Neural progenitor cell (in vitro differentiated cells): ENCODE measurements at regions not wholly inside any gene's neighbourhood (a gene's known extent, or its start where the extent isn't known, plus 50 kb on each side); places are given as distances from the start of the nearest gene placed in this dataset.

ENCODE experiments used
- DNase-seq: peaks from one replicate; pipeline ENCODE4 v3.0.0-alpha.2; 2016; ENCODE audit warnings: low spot score
- H2AFZ ChIP-seq: fragments of 200-600 bp; sonication (generic); replicated peaks from 2 replicates; pipeline ENCODE4 v1.6.1; 2016; ENCODE audit warnings: antibody characterized with exemption
- H3F3A ChIP-seq: fragments of 200-600 bp; sonication (generic); 2 replicates; pipeline ENCODE4 v1.6.1; 2016; ENCODE audit warnings: antibody characterized with exemption, low read depth
- H3K27ac ChIP-seq: fragments of 200-600 bp; sonication (generic); 2 replicates; pipeline ENCODE4 v1.5.1; 2016; ENCODE audit warnings: mild to moderate bottlenecking
- H3K27me3 ChIP-seq: fragments of 200-600 bp; sonication (generic); 2 replicates; pipeline ENCODE4 v1.6.1; 2016; ENCODE audit warnings: mild to moderate bottlenecking, moderate library complexity
- H3K36me3 ChIP-seq: fragments of 200-600 bp; sonication (generic); 2 replicates; pipeline ENCODE4 v1.5.1; 2016
- H3K4me1 ChIP-seq: fragments of 200-600 bp; sonication (generic); 2 replicates; pipeline ENCODE4 v1.6.1; 2016; ENCODE audit warnings: mixed run types
- H3K4me2 ChIP-seq: fragments of 200-600 bp; sonication (generic); 2 replicates; pipeline ENCODE4 v1.6.1; 2016
- H3K4me3 ChIP-seq: fragments of 200-600 bp; sonication (generic); 2 replicates; pipeline ENCODE4 v1.5.1; 2016
- H3K79me2 ChIP-seq: fragments of 200-600 bp; sonication (generic); 2 replicates; pipeline ENCODE4 v1.6.1; 2016; ENCODE audit warnings: low read depth
- H3K9ac ChIP-seq: fragments of 200-600 bp; sonication (generic); 2 replicates; pipeline ENCODE4 v1.6.1; 2016
- H3K9me3 ChIP-seq: fragments of 200-600 bp; sonication (generic); 2 replicates; pipeline ENCODE4 v1.5.1; 2016; ENCODE audit warnings: low read depth
- H4K20me1 ChIP-seq: fragments of 200-600 bp; sonication (generic); 2 replicates; pipeline ENCODE4 v1.6.1; 2016; ENCODE audit warnings: low read depth
- H3K27ac Mint-ChIP-seq: 3 replicates; pipeline ENCODE4 v1.8.0; 2021; ENCODE audit warnings: mixed read lengths
- H3K27me3 Mint-ChIP-seq: 2 replicates; pipeline ENCODE4 v1.8.0; 2022; ENCODE audit warnings: low read depth, mild to moderate bottlenecking, inconsistent platforms, moderate library complexity, mixed read lengths; ENCODE audit not compliant: insufficient read depth
- H3K36me3 Mint-ChIP-seq: 3 replicates; pipeline ENCODE4 v1.8.0; 2021; ENCODE audit warnings: mixed read lengths
- H3K4me1 Mint-ChIP-seq: 3 replicates; pipeline ENCODE4 v1.8.0; 2021; ENCODE audit warnings: mixed read lengths
- H3K4me3 Mint-ChIP-seq: 3 replicates; pipeline ENCODE4 v1.8.0; 2021; ENCODE audit warnings: mild to moderate bottlenecking, moderate library complexity, mixed read lengths
- H3K9me3 Mint-ChIP-seq: 3 replicates; pipeline ENCODE4 v1.8.0; 2020; ENCODE audit warnings: mixed read lengths
- EZH2 ChIP-seq: fragments of 200-600 bp; sonication (generic); IDR thresholded peaks from 2 replicates; pipeline ENCODE4 v1.6.1; 2017; ENCODE audit warnings: antibody characterized with exemption, mild to moderate bottlenecking, moderate library complexity
- EZH2phosphoT487 ChIP-seq: fragments of 200-600 bp; sonication (generic); IDR thresholded peaks from 2 replicates; pipeline ENCODE4 v1.6.1; 2017; ENCODE audit warnings: antibody characterized with exemption
- TF ChIP-seq, protein P1 (sequence below): fragments of 200-600 bp; sonication (generic); IDR thresholded peaks from 2 replicates; pipeline ENCODE4 v1.5.1; 2017; ENCODE audit warnings: antibody characterized with exemption, mild to moderate bottlenecking

DNA sequence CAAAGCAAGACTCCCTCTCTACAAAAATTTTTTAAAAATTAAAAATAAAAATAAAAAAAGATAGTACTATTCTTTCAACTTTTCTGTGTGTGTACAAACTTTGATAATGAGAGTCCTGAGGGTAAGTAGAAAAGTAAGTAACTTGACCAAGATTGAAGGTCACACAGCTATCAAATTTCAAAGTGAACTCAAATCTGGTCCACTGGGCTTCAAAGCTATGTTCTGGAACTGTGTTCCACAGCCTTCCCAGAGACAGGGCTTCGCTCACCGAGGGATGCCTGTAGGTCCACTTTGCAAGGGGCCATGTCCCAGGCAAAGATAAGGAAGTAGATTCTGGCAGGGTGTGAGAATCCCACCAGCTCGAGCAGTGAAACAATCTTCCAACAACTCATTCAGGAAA, 56.3 kb upstream of the TNRC6A start:
- no peaks in the 10 kb centered on the region for H3K4me1 ChIP-seq
- Mint-ChIP-seq H3K27ac (no peak overlapping the region), H3K36me3 (peaks cover 2% of the 10 kb centered on the region), H3K4me1 (peaks cover 21% of the 10 kb centered on the region), H3K9me3 (no peaks in the 10 kb centered on the region), H3K27me3 (peaks cover 9% of the 10 kb centered on the region), H3K4me3 (no peak overlapping the region)
- no peak overlapping the region for H3K4me2 ChIP-seq
- H3F3A ChIP-seq = no peaks in the 10 kb centered on the region
- H3K27me3 ChIP-seq = no peaks in the 10 kb centered on the region
- no peaks in the 10 kb centered on the region for H3K9me3 ChIP-seq
- no peaks in the 10 kb centered on the region for H4K20me1 ChIP-seq
- H3K36me3 ChIP-seq = no peaks in the 10 kb centered on the region
- no peak overlapping the region for H3K9ac ChIP-seq
- no peaks in the 10 kb centered on the region for H3K79me2 ChIP-seq
- H3K4me3 ChIP-seq = no peak overlapping the region
- DNase-seq = no peak
- no peak overlapping the region for H2AFZ ChIP-seq
- no peak overlapping the region for H3K27ac ChIP-seq
- TF ChIP-seq, protein P1, sequence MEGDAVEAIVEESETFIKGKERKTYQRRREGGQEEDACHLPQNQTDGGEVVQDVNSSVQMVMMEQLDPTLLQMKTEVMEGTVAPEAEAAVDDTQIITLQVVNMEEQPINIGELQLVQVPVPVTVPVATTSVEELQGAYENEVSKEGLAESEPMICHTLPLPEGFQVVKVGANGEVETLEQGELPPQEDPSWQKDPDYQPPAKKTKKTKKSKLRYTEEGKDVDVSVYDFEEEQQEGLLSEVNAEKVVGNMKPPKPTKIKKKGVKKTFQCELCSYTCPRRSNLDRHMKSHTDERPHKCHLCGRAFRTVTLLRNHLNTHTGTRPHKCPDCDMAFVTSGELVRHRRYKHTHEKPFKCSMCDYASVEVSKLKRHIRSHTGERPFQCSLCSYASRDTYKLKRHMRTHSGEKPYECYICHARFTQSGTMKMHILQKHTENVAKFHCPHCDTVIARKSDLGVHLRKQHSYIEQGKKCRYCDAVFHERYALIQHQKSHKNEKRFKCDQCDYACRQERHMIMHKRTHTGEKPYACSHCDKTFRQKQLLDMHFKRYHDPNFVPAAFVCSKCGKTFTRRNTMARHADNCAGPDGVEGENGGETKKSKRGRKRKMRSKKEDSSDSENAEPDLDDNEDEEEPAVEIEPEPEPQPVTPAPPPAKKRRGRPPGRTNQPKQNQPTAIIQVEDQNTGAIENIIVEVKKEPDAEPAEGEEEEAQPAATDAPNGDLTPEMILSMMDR = no peak
- TF ChIP-seq EZH2phosphoT487 (no peak), EZH2 (no peak)

DNA sequence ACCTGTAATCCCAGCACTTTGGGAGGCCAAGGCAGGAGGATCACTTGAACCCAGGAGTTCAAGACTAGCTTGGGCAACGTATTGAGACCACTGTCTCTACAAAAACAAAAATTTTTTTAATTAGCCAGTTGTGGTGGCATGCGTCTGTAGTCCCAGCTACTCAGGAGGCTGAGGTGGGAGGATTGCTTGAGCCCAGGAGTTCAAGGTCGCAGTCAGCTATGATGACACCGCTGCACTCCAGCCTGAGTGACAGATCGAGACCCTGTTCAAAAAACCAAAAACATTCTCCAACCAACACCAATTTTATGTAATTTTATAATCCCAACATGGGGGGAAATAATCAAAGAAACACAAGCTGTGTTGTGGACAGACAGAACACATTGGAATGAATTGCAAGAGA, 54.6 kb upstream of the TNRC6A start:
- Histone ChIP-seq H3K9ac (no peak overlapping the region), H3K9me3 (no peaks in the 10 kb centered on the region), H3K79me2 (no peaks in the 10 kb centered on the region), H4K20me1 (no peaks in the 10 kb centered on the region), H3K36me3 (no peaks in the 10 kb centered on the region), H3K27ac (no peak overlapping the region), H2AFZ (no peak overlapping the region), H3K4me2 (no peak overlapping the region), H3K27me3 (no peaks in the 10 kb centered on the region), H3K4me3 (no peak overlapping the region), H3K4me1 (no peaks in the 10 kb centered on the region), H3F3A (no peaks in the 10 kb centered on the region)
- Mint-ChIP-seq H3K9me3 (no peaks in the 10 kb centered on the region), H3K36me3 (peaks cover 2% of the 10 kb centered on the region), H3K4me3 (no peak overlapping the region), H3K27me3 (peaks cover 9% of the 10 kb centered on the region), H3K27ac (no peak overlapping the region), H3K4me1 (peaks cover 14% of the 10 kb centered on the region)
- no peak for DNase-seq
- no peak for TF ChIP-seq EZH2
- TF ChIP-seq EZH2phosphoT487 = no peak
- TF ChIP-seq, protein P1 = no peak

DNA sequence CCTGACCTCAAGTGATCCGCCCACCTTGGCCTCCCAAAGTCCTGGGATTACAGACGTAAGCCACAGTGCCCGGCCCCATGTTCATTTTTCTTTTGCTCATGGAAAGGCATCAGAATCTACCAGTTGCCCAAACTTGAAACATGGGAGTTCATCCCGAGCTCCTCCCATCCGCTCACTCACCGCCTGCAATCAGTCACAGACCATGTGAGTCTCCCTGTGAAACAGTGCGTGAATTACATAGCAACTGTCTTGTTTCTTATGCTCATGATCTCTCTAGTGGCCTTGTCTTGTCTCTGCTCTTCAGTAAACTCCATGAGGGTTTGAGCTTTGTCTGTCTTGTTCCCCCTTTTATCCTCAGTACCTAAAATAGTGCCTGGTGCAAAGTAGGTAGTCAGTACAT, 52.1 kb upstream of the TNRC6A start:
- Mint-ChIP-seq H3K27me3 (peaks cover 2% of the 10 kb centered on the region), H3K9me3 (no peaks in the 10 kb centered on the region), H3K4me3 (no peak overlapping the region), H3K4me1 (no peaks in the 10 kb centered on the region), H3K27ac (no peak overlapping the region), H3K36me3 (no peaks in the 10 kb centered on the region)
- no peaks in the 10 kb centered on the region for H3K4me1 ChIP-seq
- no peaks in the 10 kb centered on the region for H3F3A ChIP-seq
- H3K27me3 ChIP-seq = no peaks in the 10 kb centered on the region
- no peaks in the 10 kb centered on the region for H4K20me1 ChIP-seq
- H3K27ac ChIP-seq = no peak overlapping the region
- no peaks in the 10 kb centered on the region for H3K9me3 ChIP-seq
- no peaks in the 10 kb centered on the region for H3K36me3 ChIP-seq
- no peak overlapping the region for H3K4me3 ChIP-seq
- no peak overlapping the region for H3K9ac ChIP-seq
- H3K79me2 ChIP-seq = no peaks in the 10 kb centered on the region
- H3K4me2 ChIP-seq = no peak overlapping the region
- DNase-seq = no peak
- H2AFZ ChIP-seq = no peak overlapping the region
- TF ChIP-seq EZH2 (no peak), EZH2phosphoT487 (no peak)
- TF ChIP-seq, protein P1 = no peak
